Stomach (tissue), 4 donors: ENCODE measurements at regions not wholly inside any gene's neighbourhood (a gene's known extent, or its start where the extent isn't known, plus 50 kb on each side); places are given as distances from the start of the nearest gene placed in this dataset.

ENCODE experiments used
- EP300 ChIP-seq: sonication (generic); formaldehyde crosslinking; IDR thresholded peaks from one replicate; pipeline ENCODE4 v1.6.1; 2017; ENCODE audit warnings: antibody characterized with exemption
- POLR2A ChIP-seq, 4 donors: fragments of 450-650 bp; IDR thresholded peaks; one replicate each; pipeline ENCODE4 v1.6.1; 2016; ENCODE audit warnings: antibody characterized with exemption in 4 of 4, control low read depth in 2 of 4, mild to moderate bottlenecking in 1 of 4, moderate library complexity in 1 of 4
- TF ChIP-seq, protein P1 (sequence below), 7 experiments: fragments of 450-650 bp in 4 of 7; fragments of 200-600 bp in 3 of 7; sonication (generic) in 3 of 7; IDR thresholded peaks; one replicate each; pipeline ENCODE4 v1.5.1; 2016 to 2019; ENCODE audit warnings: antibody characterized with exemption in 7 of 7, control low read depth in 2 of 7, mild to moderate bottlenecking in 1 of 7

DNA sequence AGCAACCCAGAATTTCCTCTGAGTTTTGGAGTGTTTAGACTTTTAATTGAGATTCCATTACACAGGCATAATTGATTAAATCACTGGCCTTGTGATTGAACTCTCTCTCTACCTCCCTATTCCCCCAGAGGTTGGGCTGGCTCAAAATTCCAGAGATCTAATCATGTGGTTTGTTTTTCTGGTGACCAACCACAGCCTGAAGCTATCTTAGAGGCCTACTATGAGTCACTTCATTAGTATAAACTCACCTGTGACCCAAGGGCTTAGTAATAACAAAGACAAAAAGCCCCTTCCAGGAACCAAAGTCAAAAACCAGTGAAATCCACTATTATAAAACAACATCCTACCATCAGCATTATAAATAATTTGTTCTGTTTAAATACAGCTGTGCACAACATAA lies 992.5 kb upstream of the CITED2 start:
- TF ChIP-seq, protein P1, sequence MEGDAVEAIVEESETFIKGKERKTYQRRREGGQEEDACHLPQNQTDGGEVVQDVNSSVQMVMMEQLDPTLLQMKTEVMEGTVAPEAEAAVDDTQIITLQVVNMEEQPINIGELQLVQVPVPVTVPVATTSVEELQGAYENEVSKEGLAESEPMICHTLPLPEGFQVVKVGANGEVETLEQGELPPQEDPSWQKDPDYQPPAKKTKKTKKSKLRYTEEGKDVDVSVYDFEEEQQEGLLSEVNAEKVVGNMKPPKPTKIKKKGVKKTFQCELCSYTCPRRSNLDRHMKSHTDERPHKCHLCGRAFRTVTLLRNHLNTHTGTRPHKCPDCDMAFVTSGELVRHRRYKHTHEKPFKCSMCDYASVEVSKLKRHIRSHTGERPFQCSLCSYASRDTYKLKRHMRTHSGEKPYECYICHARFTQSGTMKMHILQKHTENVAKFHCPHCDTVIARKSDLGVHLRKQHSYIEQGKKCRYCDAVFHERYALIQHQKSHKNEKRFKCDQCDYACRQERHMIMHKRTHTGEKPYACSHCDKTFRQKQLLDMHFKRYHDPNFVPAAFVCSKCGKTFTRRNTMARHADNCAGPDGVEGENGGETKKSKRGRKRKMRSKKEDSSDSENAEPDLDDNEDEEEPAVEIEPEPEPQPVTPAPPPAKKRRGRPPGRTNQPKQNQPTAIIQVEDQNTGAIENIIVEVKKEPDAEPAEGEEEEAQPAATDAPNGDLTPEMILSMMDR (IDR thresholded peaks at IDR 0.05) = no peak
- TF ChIP-seq POLR2A (IDR thresholded peaks at IDR 0.05) = no peak
- TF ChIP-seq EP300 = no peak
